Ovary (tissue), 7 donors: ENCODE measurements at regions not wholly inside any gene's neighbourhood (a gene's known extent, or its start where the extent isn't known, plus 50 kb on each side); places are given as distances from the start of the nearest gene placed in this dataset.

ENCODE experiments used
- DNase-seq, 5 donors: peaks; one replicate each; pipeline ENCODE4 v3.0.0-alpha.2; 2019 to 2020
- H3K27ac ChIP-seq, 2 donors: fragments of 200-600 bp; one replicate each; pipeline versions ENCODE4 v1.5.1 to v1.8.0; 2019 to 2022
- H3K27me3 ChIP-seq: fragments of 200-600 bp; one replicate; pipeline ENCODE4 v1.8.0; 2022
- H3K36me3 ChIP-seq: fragments of 200-600 bp; sonication (generic); one replicate; pipeline ENCODE4 v1.5.1; 2019
- H3K4me1 ChIP-seq: one replicate; pipeline ENCODE4 v1.8.1; 2013; ENCODE audit warnings: mild to moderate bottlenecking, moderate library complexity; ENCODE audit not compliant: insufficient read depth
- H3K4me3 ChIP-seq: fragments of 200-600 bp; sonication (generic); one replicate; pipeline ENCODE4 v1.5.1; 2017
- H3K9me3 ChIP-seq, 2 donors: fragments of 200-600 bp in 1 of 2; sonication (generic) in 1 of 2; one replicate each; pipeline versions ENCODE4 v1.5.1 to v1.8.1; 2013 to 2019; ENCODE audit warnings: mild to moderate bottlenecking in 1 of 2, moderate library complexity in 1 of 2
- EP300 ChIP-seq: sonication (generic); formaldehyde crosslinking; IDR thresholded peaks from one replicate; pipeline ENCODE4 v1.6.1; 2017; ENCODE audit warnings: antibody characterized with exemption
- POLR2A ChIP-seq: fragments of 450-650 bp; IDR thresholded peaks from one replicate; pipeline ENCODE4 v1.6.1; 2017; ENCODE audit warnings: antibody characterized with exemption, mild to moderate bottlenecking, moderate library complexity
- WGBS, 3 donors: extraction: QIAGEN DNeasy Blood & Tissue Kit in 1 of 3; methylation state at CpG; one replicate each; pipeline versions ENCODE4 v1.1.5 to v1.1.7; 2013 to 2017; 5-methylcytosine and 5-hydroxymethylcytosine counted together
- intact Hi-C, 4 donors: fragments of 100-400 bp; cut with DNase I; formaldehyde crosslinking; loops; one replicate each; pipeline versions ENCODE4 v1.11.0 to v1.15.1; 2022 to 2023
- TF ChIP-seq, protein P1 (sequence below), 3 donors: fragments of 450-650 bp in 2 of 3; fragments of 200-600 bp in 1 of 3; IDR thresholded peaks; one replicate each; pipeline versions ENCODE4 v1.5.1 to v1.8.0; 2016 to 2022; ENCODE audit warnings: antibody characterized with exemption in 3 of 3, mild to moderate bottlenecking in 1 of 3
- donor health status: DM: no; HTN: no; CAD: no; lungs with moderate emphysema.
- donor health status: DM: no; HTN: no; CAD: no.
- donor health status: Bipolar disorder and iron deficiency.
- donor health status: DM: no; HTN: no; CAD: no.
- donor health status: DM: yes; HTN: yes; CAD: no.

DNA sequence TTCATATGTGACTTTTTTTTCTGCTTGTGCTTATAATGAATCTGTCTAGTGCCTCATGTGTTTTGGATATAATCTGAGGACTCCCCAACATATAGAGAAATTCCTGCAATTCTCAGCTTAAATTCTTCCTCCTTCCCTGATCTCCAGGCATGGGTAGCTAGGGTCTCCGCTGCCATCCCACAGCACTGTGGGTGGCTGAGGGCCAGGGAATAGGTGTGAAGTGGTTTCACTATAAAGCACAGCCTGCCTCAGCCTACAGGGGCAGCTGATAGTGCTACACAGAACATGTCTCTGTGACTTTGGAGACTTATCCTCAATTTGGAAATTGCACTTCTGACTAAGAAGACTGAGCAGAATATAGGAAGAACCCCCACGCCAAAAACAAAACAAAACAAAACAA lies 137.3 kb upstream of the NABP1 start:
- no peak for DNase-seq
- Histone ChIP-seq H3K27me3 (no peaks in the 10 kb centered on the region), H3K36me3 (no peaks in the 10 kb centered on the region), H3K27ac (no peak overlapping the region), H3K9me3 (no peaks in the 10 kb centered on the region), H3K4me3 (no peak overlapping the region), H3K4me1 (no peaks in the 10 kb centered on the region)
- intact Hi-C loops = no loop called here
- no peak for TF ChIP-seq EP300
- TF ChIP-seq, protein P1, sequence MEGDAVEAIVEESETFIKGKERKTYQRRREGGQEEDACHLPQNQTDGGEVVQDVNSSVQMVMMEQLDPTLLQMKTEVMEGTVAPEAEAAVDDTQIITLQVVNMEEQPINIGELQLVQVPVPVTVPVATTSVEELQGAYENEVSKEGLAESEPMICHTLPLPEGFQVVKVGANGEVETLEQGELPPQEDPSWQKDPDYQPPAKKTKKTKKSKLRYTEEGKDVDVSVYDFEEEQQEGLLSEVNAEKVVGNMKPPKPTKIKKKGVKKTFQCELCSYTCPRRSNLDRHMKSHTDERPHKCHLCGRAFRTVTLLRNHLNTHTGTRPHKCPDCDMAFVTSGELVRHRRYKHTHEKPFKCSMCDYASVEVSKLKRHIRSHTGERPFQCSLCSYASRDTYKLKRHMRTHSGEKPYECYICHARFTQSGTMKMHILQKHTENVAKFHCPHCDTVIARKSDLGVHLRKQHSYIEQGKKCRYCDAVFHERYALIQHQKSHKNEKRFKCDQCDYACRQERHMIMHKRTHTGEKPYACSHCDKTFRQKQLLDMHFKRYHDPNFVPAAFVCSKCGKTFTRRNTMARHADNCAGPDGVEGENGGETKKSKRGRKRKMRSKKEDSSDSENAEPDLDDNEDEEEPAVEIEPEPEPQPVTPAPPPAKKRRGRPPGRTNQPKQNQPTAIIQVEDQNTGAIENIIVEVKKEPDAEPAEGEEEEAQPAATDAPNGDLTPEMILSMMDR (IDR thresholded peaks at IDR 0.05) = no peak
- TF ChIP-seq POLR2A = no peak
- WGBS, 3 donors = 72 to 86% (median 76%) methylated on average over 2 of the region's 2 CpGs

GRCh38 chr2:191543708-191544107 lies 134.2 kb upstream of the NABP1 start:
- Histone ChIP-seq H3K4me3 (no peak overlapping the region), H3K9me3 (no peaks in the 10 kb centered on the region), H3K36me3 (no peaks in the 10 kb centered on the region), H3K27ac (no peak overlapping the region), H3K4me1 (no peaks in the 10 kb centered on the region), H3K27me3 (no peaks in the 10 kb centered on the region)
- intact Hi-C loops = no loop called here
- WGBS, 3 donors = 41 to 48% (median 43%) methylated on average over 2 of the region's 2 CpGs
- DNase-seq = no peak
- TF ChIP-seq EP300 (no peak), POLR2A (no peak)
- TF ChIP-seq, protein P1 (IDR thresholded peaks at IDR 0.05) = no peak

GRCh38 chr2:191544461-191545062 lies 133.4 kb upstream of the NABP1 start:
- no peak for DNase-seq
- TF ChIP-seq, protein P1 (IDR thresholded peaks at IDR 0.05) = no peak
- no peak for TF ChIP-seq POLR2A
- no peak for TF ChIP-seq EP300
- intact Hi-C loops = no loop called here
- Histone ChIP-seq H3K36me3 (no peaks in the 10 kb centered on the region), H3K27ac (no peak overlapping the region), H3K27me3 (no peaks in the 10 kb centered on the region), H3K4me3 (no peak overlapping the region), H3K9me3 (no peaks in the 10 kb centered on the region), H3K4me1 (no peaks in the 10 kb centered on the region)

DNA sequence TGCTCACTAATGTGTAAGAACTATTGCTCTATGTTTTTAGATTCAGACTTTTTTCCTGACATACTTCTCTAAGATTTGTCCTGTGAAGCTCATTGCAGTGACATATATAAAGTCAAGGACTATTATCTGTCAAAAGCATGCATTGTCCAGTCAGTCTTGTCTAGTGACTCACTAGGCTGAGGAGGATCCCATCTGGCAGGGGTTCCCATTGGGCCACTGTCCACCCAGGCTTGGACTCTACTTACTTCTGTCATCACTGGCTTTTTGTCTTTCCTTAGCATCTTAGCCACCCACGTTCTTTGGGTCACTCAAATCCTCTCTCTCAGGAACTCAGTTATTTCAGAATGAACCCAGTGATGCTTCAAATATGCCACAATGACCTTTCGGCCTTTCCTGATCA lies 132.6 kb upstream of the NABP1 start:
- no peak for DNase-seq
- Histone ChIP-seq H3K4me3 (no peak overlapping the region), H3K9me3 (no peaks in the 10 kb centered on the region), H3K27ac (no peak overlapping the region), H3K36me3 (no peaks in the 10 kb centered on the region), H3K4me1 (no peaks in the 10 kb centered on the region), H3K27me3 (no peaks in the 10 kb centered on the region)
- WGBS, 3 donors = 88 to 93% (median 91%) methylated on average over 2 of the region's 2 CpGs
- intact Hi-C loops = no loop called here
- TF ChIP-seq EP300 = no peak
- no peak for TF ChIP-seq POLR2A
- TF ChIP-seq, protein P1 (IDR thresholded peaks at IDR 0.05) = no peak
